HG02938 (cell line): ENCODE measurements at regions not wholly inside any gene's neighbourhood (a gene's known extent, or its start where the extent isn't known, plus 50 kb on each side); places are given as distances from the start of the nearest gene placed in this dataset.

ENCODE experiments used
- ATAC-seq: cut with Tn5 transposase; IDR thresholded peaks from one replicate; pipeline ENCODE4 v1.9.1; 2021; ENCODE audit warnings: mild to moderate bottlenecking, moderate library complexity; ENCODE audit not compliant: unreplicated experiment

GRCh38 chr6:156028335-156029131 lies 572.9 kb upstream of the NOX3 start:
- ATAC-seq, result no peak

- ATAC-seq, result no peak
Observed at GRCh38 chr6:156027248-156027626, 571.6 kb upstream of the NOX3 start.

- ATAC-seq, result no peak
Observed at GRCh38 chr6:156026486-156027247, 571.0 kb upstream of the NOX3 start.

DNA sequence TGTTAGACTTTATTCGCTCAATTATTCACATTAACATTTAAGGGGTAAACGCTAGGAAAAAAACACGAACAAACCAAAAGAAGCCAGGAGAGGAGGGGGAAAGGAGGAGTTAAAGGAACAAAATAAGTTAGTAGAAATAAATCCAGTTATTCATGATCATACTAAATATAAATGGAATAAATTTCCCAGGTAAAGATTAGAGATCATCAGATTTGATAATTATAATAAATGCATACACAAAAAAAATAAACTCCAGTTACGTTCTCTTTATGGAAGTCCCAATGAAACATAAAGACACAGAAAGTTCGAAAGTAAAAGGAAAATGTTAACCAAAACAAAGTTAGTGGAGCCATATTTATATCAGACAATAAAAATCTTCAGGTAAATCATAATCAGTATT lies 568.7 kb upstream of the NOX3 start:
- no peak for ATAC-seq

DNA sequence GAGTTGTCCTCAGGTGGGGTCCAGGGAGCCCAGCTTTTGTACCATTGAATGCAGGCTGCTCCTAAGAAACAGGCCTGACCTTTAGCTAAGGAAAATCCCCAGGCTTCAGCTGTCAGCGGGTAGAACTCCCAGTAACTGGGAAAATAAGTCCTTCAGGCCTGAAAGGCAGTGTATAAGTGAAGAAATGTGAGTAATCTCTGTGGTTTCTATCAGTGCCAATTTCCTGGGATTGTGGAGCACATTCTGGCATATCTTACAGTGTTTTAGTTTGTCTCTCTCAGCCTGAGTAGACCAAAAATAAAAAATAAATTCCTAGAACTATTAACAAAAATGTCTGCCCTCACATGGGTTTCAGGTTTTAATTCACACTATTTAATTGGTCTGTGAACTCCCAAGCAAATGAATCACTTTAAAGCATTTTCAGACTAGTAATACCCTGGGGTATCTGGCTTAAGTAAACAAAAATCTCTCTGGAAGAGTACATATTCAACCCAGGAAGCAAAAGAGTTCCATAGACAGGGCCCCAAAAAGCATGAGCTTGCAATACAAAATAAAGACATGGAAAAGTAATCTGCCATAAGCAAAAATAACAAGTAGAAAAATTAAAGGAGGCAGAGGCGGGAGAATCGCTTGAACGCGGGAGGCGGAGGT lies 566.2 kb upstream of the NOX3 start:
- no peak for ATAC-seq

GRCh38 chr6:156017838-156018237 lies 562.2 kb upstream of the NOX3 start:
- no peak for ATAC-seq

DNA sequence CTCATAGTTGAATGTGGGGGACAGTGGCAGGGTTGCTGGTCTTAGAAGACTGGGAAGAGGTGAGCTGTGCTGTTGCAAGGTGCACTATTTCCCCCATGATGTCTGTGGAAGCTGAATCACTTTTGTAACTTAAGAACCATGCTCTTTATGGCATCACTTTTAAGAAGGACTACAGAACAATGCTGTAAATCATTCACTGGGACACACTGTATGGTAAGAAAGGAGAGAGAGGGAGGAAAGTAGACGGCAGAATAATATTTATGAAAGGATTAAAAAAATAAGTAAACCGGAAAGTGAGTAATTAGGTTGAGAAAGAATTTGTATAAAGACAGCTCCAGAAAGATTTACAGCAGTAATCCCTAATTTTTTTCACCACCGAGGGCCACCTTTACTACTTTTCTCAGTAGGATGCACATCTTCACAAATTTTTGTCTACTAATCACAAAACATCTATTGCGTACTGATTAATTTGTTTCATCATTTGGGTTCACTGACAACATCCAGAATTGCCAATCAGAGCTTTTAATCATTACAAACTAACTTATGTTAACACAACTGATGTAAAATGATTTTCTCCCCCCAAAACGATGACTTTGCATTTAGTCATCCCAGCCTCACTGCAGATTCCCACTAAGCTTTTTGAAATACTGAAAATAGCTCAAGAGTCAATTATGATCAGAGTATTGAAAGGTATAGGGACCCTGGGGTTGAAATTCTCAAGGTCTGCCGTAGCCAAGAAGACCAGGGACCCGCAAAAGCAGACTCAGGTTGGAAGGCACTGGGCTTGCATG lies 560.7 kb upstream of the NOX3 start:
- ATAC-seq, result no peak

DNA sequence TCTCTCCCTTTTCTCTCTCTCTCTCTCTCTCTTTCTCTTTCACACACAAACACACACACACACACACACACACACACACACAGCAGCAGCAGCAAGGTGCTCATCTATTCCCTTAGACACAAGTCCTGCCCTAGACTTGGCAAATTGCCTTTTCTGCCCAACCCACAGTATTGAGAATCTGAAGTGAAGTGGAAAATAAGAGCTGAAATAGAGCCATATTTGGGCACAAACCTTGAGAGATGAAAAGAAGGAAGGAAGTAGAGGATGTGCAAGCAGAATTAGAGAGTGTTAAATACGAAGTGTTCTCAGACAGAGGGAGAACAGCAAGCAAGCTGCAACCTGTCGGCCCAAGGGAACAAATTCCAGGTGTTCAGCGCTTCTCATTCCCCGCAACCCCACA lies 557.5 kb upstream of the NOX3 start:
- ATAC-seq, result no peak

GRCh38 chr6:156009656-156010055 lies 554.0 kb upstream of the NOX3 start:
- no peak for ATAC-seq

- no peak for ATAC-seq
Observed at GRCh38 chr6:156004796-156005195, 549.2 kb upstream of the NOX3 start.

GRCh38 chr6:155996151-155996550 lies 540.5 kb upstream of the NOX3 start:
- no peak for ATAC-seq

DNA sequence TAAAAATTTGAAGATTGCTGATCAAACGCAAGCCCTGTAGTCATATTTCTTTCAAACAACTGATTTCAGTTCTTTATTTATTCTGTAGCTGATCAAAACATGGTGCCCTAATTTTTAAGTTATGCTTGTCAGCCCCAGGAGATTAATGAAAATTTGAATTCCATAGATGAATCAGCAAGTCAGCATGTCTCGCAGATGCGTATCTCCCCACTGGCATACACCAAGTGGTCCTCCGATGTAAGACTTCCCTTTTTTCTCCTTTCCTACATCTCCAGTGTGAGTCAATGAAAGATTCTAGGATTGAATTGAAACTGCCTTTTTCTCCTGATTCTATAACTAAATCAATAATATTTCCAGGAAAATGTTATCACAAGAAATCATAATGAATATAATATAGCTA lies 539.6 kb upstream of the NOX3 start:
- no peak for ATAC-seq

GRCh38 chr6:155994086-155994485 lies 538.4 kb upstream of the NOX3 start:
- ATAC-seq, result no peak

- no peak for ATAC-seq
Observed at GRCh38 chr6:155993240-155993639, 537.6 kb upstream of the NOX3 start.

- no peak for ATAC-seq
Observed at GRCh38 chr6:155985660-155986138, 530.1 kb upstream of the NOX3 start.

DNA sequence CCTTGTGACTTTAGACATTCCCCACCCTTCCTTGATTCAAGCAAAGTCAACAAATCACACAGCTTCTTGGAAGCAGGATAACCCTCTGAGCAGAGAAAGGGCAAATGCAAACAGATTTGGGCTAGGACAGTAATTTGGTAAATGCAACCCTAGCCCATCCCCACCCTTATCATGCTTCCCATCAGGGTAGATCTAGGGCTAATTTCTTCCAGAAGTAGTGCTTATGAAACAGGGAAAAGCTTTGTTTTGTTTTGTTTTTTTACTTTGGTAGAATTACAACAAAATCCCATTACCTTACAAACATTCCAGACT lies 525.1 kb upstream of the NOX3 start:
- ATAC-seq, result no peak

DNA sequence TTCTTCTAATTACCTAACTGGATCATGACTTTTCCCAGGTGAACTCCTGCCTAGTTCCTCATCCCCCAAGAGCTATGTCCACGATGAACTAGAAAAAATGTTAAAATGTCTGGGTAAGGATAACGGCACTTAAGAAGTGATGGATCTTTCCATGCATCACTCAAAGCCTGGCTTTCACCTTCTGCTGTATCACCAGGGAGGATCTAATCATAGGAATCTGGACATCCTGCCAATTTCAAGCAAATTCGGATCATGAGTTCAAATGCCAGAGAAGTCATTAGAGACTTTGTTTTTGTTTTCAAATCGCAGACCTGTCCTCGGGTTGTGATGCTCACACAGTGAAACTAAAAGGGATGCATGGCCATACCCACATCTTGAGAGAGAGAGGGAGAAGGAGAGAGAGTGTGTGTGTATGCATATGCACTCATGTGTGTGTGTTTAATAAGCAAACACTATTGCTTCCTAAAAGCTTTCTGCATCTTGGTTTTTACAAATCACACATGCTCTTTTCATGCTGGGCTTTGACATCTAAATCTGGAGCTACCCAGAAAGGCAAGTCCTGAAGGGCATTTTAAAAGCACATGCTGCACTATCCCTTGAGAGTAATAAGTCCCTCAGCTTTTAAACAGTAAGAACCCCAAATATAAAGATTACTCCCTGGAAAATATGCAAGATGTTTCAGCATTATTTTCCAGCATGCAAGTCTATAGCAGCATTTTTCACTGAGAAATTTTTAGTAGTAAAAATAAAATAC lies 524.6 kb upstream of the NOX3 start:
- ATAC-seq, result no peak

DNA sequence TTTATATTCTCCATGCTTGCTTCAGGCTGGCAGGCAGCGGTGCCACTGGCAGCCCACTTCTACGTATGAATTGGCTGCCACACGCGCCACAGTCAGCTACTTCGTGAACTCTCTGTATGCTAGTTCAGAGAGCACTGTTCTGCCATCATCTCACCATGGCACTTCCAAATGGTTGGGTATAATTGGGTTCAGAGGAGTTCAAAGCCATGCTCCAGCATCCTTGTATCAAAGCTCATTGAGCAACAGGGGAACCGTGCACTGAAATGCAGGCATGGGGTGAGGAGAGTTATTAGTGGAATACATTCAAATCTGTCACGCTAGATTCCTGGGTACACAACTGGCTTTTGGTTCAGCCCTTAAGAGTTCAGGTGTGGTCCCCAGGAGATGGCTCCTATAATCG lies 519.9 kb upstream of the NOX3 start:
- no peak for ATAC-seq

DNA sequence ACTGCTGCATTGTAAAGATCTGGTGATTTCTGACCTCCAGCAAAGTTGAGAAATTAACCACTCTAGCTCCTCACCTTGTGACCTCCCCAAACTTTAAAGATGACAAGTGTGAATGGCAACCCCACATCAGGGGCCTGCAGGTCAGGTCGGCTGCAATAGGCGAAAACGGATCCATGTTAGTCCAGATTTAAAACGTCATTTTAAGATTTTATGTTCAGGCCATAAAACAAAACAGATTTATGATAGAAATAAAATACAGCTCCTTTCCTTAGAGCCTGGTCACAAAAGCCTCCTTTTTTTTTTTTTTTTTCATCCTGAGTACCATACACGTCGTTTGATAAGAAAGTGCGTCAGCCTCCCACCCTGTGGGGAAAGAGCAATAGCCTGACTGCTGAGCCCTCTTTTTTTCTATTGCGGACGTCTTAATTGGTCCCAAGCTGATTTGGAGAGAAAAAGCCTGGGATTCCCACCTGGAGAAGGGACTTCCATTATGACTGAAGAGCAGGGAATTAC lies 519.2 kb upstream of the NOX3 start:
- ATAC-seq, result no peak

DNA sequence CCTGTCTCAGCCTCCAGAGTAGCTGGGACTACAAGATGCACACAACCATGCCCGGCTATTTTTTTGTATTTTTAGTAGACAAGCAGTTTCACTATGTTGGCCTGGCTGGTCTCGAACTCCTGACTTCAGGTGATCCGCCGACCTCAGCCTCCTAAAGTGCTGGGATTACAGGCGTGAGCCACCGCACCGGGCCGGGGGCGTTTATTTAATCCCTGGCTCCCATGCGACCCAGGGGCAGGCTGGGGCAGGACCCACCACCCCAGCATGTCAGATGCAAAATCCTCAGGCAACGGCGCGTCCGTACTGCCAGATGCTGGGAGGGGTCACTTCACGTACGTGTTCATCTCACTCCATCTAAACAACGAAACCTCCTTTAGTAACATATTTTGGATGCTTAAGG lies 518.7 kb upstream of the NOX3 start:
- ATAC-seq, result no peak
